PC-9 (cell line): ENCODE measurements at regions not wholly inside any gene's neighbourhood (a gene's known extent, or its start where the extent isn't known, plus 50 kb on each side); places are given as distances from the start of the nearest gene placed in this dataset.

Experiments
- BruUV-seq: library from RNA; stranded (reverse); fragments of 400-500 nt; replicated peaks from 2 replicates; lab custom pipeline; 2021; lab: Mats Ljungman, UMichigan
- CTCF ChIA-PET: fragments of 300-600 bp; sonication (Branson Sonifier 250); formaldehyde crosslinking; loops from one replicate; lab custom pipeline; 2022; ENCODE audit warnings: antibody characterized with exemption; lab: Charles Lee
- POLR2A ChIA-PET: fragments of 300-600 bp; sonication (Branson Sonifier 250); formaldehyde crosslinking; loops from one replicate; lab custom pipeline; 2022; ENCODE audit warnings: antibody characterized with exemption; ENCODE audit not compliant: unreplicated experiment; lab: Charles Lee
- DNase-seq, 2 experiments: peaks; one replicate each; pipeline versions ENCODE4 v3.0.0 to v3.0.0-alpha.2; 2015 to 2022; ENCODE audit warnings: mixed read lengths in 1 of 2
- H2AFZ ChIP-seq: fragments of 200-600 bp; sonication (generic); 2 replicates; pipeline ENCODE4 v1.8.1; 2017; ENCODE audit warnings: antibody characterized with exemption
- H3F3A ChIP-seq: fragments of 200-600 bp; sonication (generic); 2 replicates; pipeline ENCODE4 v1.8.1; 2017; ENCODE audit warnings: antibody characterized with exemption, mild to moderate bottlenecking, low read depth; ENCODE audit not compliant: insufficient read depth
- H3K27ac ChIP-seq: fragments of 200-600 bp; sonication (generic); 2 replicates; pipeline ENCODE4 v1.6.1; 2016; ENCODE audit warnings: mixed run types
- H3K27me3 ChIP-seq: fragments of 200-600 bp; sonication (generic); 2 replicates; pipeline ENCODE4 v1.6.1; 2016; ENCODE audit warnings: low read depth, mixed run types; ENCODE audit not compliant: insufficient read depth
- H3K36me3 ChIP-seq: fragments of 200-600 bp; sonication (generic); 2 replicates; pipeline ENCODE4 v1.6.1; 2016; ENCODE audit warnings: low read depth, mixed run types
- H3K4me1 ChIP-seq: fragments of 200-600 bp; sonication (generic); replicated peaks from 2 replicates; pipeline ENCODE4 v1.6.1; 2016; ENCODE audit warnings: mixed run types; ENCODE audit not compliant: insufficient read depth
- H3K4me2 ChIP-seq: fragments of 200-600 bp; sonication (generic); 2 replicates; pipeline ENCODE4 v1.6.1; 2017; ENCODE audit warnings: mixed run types
- H3K4me3 ChIP-seq: fragments of 200-600 bp; sonication (generic); 2 replicates; pipeline ENCODE4 v1.6.1; 2016; ENCODE audit warnings: mixed run types
- H3K79me2 ChIP-seq: fragments of 200-600 bp; sonication (generic); 2 replicates; pipeline ENCODE4 v1.6.1; 2017; ENCODE audit warnings: low read depth, mixed run types
- H3K9me2 ChIP-seq: fragments of 200-600 bp; sonication (generic); 2 replicates; pipeline ENCODE4 v1.8.1; 2017; ENCODE audit warnings: mild to moderate bottlenecking; ENCODE audit not compliant: insufficient read depth
- H3K9me3 ChIP-seq: fragments of 200-600 bp; sonication (generic); 2 replicates; pipeline ENCODE4 v1.8.1; 2016; ENCODE audit warnings: low read depth; ENCODE audit not compliant: insufficient read depth
- H4K20me1 ChIP-seq: fragments of 200-600 bp; sonication (generic); 2 replicates; pipeline ENCODE4 v1.8.1; 2017; ENCODE audit not compliant: insufficient read depth
- EZH2 ChIP-seq: fragments of 200-600 bp; sonication (generic); IDR thresholded peaks from 2 replicates; pipeline ENCODE4 v1.8.0; 2017; ENCODE audit warnings: antibody characterized with exemption, low read depth
- intact Hi-C: fragments of 100-400 bp; cut with micrococcal nuclease; formaldehyde crosslinking; loops from one replicate; pipeline ENCODE4 v1.10.0; 2022; ENCODE audit not compliant: unreplicated experiment
- TF ChIP-seq, protein P1 (sequence below): fragments of 200-600 bp; sonication (generic); conservative IDR thresholded peaks from 2 replicates; pipeline ENCODE4 v1.6.1; 2017; ENCODE audit warnings: mixed run types, antibody characterized with exemption, mild to moderate bottlenecking, moderate library complexity

- Histone ChIP-seq H3K9me2 (no peaks in the 10 kb centered on the region), H3K4me2 (peak overlapping the region; percentile 42), H3K79me2 (no peaks in the 10 kb centered on the region), H3K4me1 (peaks cover 29% of the 10 kb centered on the region), H3K36me3 (no peaks in the 10 kb centered on the region), H3F3A (peaks cover 9% of the 10 kb centered on the region; the same call in 1 of the 2 replicates), H3K27ac (peak overlapping the region; percentile 79), H3K4me3 (no peak overlapping the region; the same call in 1 of the 2 replicates), H3K9me3 (no peaks in the 10 kb centered on the region), H3K27me3 (no peaks in the 10 kb centered on the region), H2AFZ (no peak overlapping the region), H4K20me1 (no peaks in the 10 kb centered on the region)
- ChIA-PET CTCF (no interaction called here), POLR2A (no interaction called here)
- intact Hi-C loops = loop anchor here (2.0 kb wide), 1 partner anchor 15 kb away; no protein-coding TSS in a partner anchor
- no peak for TF ChIP-seq EZH2
- TF ChIP-seq, protein P1, sequence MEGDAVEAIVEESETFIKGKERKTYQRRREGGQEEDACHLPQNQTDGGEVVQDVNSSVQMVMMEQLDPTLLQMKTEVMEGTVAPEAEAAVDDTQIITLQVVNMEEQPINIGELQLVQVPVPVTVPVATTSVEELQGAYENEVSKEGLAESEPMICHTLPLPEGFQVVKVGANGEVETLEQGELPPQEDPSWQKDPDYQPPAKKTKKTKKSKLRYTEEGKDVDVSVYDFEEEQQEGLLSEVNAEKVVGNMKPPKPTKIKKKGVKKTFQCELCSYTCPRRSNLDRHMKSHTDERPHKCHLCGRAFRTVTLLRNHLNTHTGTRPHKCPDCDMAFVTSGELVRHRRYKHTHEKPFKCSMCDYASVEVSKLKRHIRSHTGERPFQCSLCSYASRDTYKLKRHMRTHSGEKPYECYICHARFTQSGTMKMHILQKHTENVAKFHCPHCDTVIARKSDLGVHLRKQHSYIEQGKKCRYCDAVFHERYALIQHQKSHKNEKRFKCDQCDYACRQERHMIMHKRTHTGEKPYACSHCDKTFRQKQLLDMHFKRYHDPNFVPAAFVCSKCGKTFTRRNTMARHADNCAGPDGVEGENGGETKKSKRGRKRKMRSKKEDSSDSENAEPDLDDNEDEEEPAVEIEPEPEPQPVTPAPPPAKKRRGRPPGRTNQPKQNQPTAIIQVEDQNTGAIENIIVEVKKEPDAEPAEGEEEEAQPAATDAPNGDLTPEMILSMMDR = no peak
- BruUV-seq = no TSS peak
- peak in 1 of 2 experiments; percentile 90 for DNase-seq
Measured at GRCh38 chr2:196315388-196316049, 144.1 kb upstream of the STK17B start.

DNA sequence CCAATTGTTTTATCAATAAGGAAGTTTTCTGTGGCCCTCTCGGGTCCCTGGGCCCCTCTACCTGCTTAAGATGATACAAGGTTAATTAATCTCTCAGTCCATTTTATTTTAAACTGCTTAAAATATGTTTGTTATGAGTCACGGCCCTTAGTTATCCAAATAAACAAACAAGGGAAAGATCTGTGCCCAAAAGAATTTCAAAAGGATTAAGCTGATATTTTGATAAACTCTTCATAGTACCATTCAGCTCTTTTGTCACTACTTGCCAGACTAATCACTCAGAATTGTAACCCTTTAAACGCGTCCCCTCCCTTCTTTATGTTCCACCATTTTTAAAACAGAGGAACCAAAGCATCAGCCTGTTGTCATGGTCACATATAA lies 144.7 kb upstream of the STK17B start:
- H3K4me2 ChIP-seq = peak overlapping the region; percentile 42
- no TSS peak for BruUV-seq
- TF ChIP-seq, protein P1 = no peak
- TF ChIP-seq EZH2 = no peak
- no peaks in the 10 kb centered on the region for H3K79me2 ChIP-seq
- peaks cover 9% of the 10 kb centered on the region; the same call in 1 of the 2 replicates for H3F3A ChIP-seq
- H2AFZ ChIP-seq = no peak overlapping the region
- H3K36me3 ChIP-seq = no peaks in the 10 kb centered on the region
- peak in 1 of 2 experiments; percentile 74 for DNase-seq
- peak overlapping the region; percentile 79 for H3K27ac ChIP-seq
- no peaks in the 10 kb centered on the region for H3K27me3 ChIP-seq
- intact Hi-C loops = no loop called here
- ChIA-PET CTCF (no interaction called here), POLR2A (no interaction called here)
- H4K20me1 ChIP-seq = no peaks in the 10 kb centered on the region
- H3K4me1 ChIP-seq = peaks cover 29% of the 10 kb centered on the region
- H3K9me3 ChIP-seq = no peaks in the 10 kb centered on the region
- H3K4me3 ChIP-seq = no peak overlapping the region; the same call in 1 of the 2 replicates
- no peaks in the 10 kb centered on the region for H3K9me2 ChIP-seq

DNA sequence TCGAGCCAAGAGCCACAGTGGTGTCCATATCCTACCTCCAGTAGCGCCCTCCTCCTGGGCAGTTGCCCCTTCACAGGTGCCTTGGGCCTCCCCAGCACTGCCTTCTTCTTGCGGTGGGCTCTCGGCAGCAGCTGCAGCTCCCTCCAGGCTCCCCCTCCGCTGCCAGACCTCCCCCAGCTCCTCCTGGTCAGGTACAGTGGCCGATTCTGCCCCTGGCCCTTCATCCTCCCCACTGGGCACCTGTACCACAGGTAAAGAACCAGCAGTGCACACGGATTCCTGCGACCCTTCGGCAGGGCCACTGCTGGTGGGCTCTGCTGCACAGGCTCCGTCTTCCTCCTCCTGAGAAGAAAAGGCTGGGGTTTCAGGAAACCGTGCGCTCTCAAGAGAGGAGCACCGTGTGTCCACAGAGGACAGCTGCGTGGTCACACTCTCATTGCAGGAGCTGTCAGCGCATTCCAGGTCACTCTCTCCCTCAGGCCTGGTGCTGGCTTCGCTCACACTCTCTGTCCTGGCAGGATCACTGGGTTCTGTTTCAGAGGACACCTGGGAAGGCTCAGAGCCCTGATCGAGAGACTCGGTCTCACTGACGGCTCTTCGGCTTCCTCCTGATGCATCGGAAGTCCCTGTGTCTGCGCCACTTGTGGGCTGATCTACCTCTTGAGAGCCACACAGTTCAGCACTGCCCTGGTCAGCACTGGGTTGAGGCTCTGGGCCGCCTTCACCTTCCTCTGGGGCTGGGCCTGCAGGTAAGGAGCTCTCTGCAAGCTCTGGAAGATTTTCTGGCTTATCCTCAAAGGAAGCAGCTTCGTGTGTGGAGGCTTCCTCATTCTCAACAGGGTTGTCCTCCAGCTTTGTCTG lies 147.4 kb upstream of the STK17B start:
- no peak for TF ChIP-seq EZH2
- TF ChIP-seq, protein P1 = no peak
- Histone ChIP-seq H4K20me1 (no peaks in the 10 kb centered on the region), H3K27ac (no peak overlapping the region), H3K36me3 (no peaks in the 10 kb centered on the region), H3F3A (peaks cover 9% of the 10 kb centered on the region; the same call in 1 of the 2 replicates), H3K27me3 (no peaks in the 10 kb centered on the region), H3K4me2 (no peak overlapping the region), H2AFZ (no peak overlapping the region), H3K9me3 (no peaks in the 10 kb centered on the region), H3K79me2 (no peaks in the 10 kb centered on the region), H3K9me2 (no peaks in the 10 kb centered on the region), H3K4me3 (no peak overlapping the region), H3K4me1 (peaks cover 29% of the 10 kb centered on the region)
- intact Hi-C loops = no loop called here
- DNase-seq = no peak
- CTCF ChIA-PET = no interaction called here
- POLR2A ChIA-PET = no interaction called here
- no TSS peak for BruUV-seq
